ENCODE measurements at regions not wholly inside any gene's neighbourhood (a gene's known extent, or its start where the extent isn't known, plus 50 kb on each side); places are given as distances from the start of the nearest gene placed in this dataset.

DNA sequence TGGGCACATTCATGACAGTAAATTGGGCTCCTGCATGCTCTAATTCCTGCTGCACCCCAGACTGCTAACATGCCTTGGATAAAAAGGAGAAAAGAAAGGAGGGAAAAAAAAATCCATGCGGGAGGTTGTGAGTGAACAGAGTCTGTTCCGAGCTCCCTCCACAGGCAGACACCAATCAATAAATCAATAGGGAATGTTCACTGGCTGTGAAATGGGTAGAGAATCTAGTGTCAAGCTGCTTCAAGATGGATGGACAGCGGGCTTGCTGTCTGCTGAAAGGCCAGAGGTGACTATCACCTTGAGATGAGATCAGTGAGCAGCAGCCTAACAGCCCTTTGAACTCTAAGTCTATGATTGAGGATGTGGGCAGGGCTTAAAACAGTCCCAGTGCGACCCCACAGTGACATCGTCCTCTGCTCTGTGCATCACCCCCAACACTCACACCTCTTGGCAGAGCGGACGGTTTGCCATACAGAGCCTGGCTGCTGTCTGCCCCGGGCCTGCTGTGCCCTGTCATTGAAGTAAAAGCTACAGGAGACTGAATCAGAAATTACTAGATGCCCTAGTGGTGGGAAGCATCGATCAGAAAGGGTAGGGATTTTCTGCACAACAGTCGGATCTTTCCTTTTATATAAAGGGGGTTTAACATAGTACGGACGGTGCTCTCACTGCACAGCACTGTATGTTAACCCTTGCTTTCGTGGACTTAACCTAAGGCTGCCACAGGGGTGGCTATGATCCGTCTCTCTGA lies 247.9 kb upstream of the ONECUT1 start:
- Histone ChIP-seq H3K4me2 (no peak overlapping the region), H3K9me3 (0 out of 3 replicates have a peak, but pooled peaks cover 5% of the 10 kb centered on the region), H3K27ac (no peak overlapping the region), H3K4me3 (no peak overlapping the region), H3K4me1 (no peaks in the 10 kb centered on the region)
- peak; percentile 45 to 47; a peak in 4 of 6 replicates for ATAC-seq
- CTCF ChIA-PET = no interaction called here
- no peak for DNase-seq (ENCODE audit: low read depth in 1 of 2, low spot score in 1 of 2)
- POLR2A ChIA-PET = no interaction called here
- TF ChIP-seq NPAS2 (CRISPR knock-in tag; IDR thresholded peaks at IDR 0.05; ENCODE audit: borderline replicate concordance) (no peak), SMC3 (IDR thresholded peaks at IDR 0.05) (no peak), FOSB (CRISPR knock-in tag; IDR thresholded peaks at IDR 0.05) (no peak), SREBF2 (IDR thresholded peaks at IDR 0.05) (no peak), HOXA7 (CRISPR knock-in tag; IDR thresholded peaks at IDR 0.05) (no peak)
- TF ChIP-seq, protein P1, sequence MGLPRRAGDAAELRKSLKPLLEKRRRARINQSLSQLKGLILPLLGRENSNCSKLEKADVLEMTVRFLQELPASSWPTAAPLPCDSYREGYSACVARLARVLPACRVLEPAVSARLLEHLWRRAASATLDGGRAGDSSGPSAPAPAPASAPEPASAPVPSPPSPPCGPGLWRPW (IDR thresholded peaks at IDR 0.05) = no peak
- no peak for FAIRE-seq
- 45% methylated on average over 14 of the region's 14 CpGs for WGBS (ENCODE audit: missing lambda C conversion rate)

DNA sequence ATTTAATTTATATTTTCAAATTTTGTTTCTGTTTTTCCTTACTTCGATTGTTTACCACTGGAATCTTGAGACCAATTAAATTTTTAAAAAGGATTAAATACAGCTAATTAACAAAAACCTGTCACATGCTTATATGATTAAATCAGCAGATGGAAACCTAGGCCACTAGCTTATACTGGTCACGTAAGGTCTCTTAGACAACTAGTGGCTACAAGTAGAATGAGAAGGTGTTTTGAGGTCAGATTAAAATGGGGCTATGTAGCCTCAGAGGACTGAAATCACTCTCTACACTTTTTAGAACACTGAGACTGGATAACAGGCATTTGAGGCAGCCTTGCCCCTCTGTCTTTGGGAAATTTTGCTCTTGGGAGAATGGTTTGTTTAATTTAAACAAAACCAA lies 246.5 kb upstream of the ONECUT1 start:
- DNase-seq (ENCODE audit: low read depth in 1 of 2, low spot score in 1 of 2) (no peak), FAIRE-seq (no peak), ATAC-seq (no peak)
- no peaks in the 10 kb centered on the region for H3K9me3 ChIP-seq
- no peak for TF ChIP-seq CEBPB (IDR thresholded peaks at IDR 0.05)
- TF ChIP-seq, protein P2, sequence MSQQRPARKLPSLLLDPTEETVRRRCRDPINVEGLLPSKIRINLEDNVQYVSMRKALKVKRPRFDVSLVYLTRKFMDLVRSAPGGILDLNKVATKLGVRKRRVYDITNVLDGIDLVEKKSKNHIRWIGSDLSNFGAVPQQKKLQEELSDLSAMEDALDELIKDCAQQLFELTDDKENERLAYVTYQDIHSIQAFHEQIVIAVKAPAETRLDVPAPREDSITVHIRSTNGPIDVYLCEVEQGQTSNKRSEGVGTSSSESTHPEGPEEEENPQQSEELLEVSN (IDR thresholded peaks at IDR 0.05; ENCODE audit: borderline replicate concordance, low read depth) = no peak
- no peak for TF ChIP-seq EHMT2 (IDR thresholded peaks at IDR 0.05; ENCODE audit: low read depth)
- TF ChIP-seq, protein P3, sequence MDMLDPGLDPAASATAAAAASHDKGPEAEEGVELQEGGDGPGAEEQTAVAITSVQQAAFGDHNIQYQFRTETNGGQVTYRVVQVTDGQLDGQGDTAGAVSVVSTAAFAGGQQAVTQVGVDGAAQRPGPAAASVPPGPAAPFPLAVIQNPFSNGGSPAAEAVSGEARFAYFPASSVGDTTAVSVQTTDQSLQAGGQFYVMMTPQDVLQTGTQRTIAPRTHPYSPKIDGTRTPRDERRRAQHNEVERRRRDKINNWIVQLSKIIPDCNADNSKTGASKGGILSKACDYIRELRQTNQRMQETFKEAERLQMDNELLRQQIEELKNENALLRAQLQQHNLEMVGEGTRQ (IDR thresholded peaks at IDR 0.05) = no peak
- no peak for TF ChIP-seq NR3C1 (IDR thresholded peaks at IDR 0.05)
- no peak for TF ChIP-seq RARB (CRISPR knock-in tag; IDR thresholded peaks at IDR 0.05)
- TF ChIP-seq FOSL2 (IDR thresholded peaks at IDR 0.05) = no peak
- no peak for TF ChIP-seq FOSL2 (CRISPR knock-in tag; IDR thresholded peaks at IDR 0.05)
- no peak for TF ChIP-seq HOXB5 (CRISPR knock-in tag; IDR thresholded peaks at IDR 0.05)
- TF ChIP-seq CBX8 (IDR thresholded peaks at IDR 0.05) = no peak
- TF ChIP-seq POLR2AphosphoS2 (conservative IDR thresholded peaks at IDR 0.05; ENCODE audit: low read length) = no peak
- TF ChIP-seq JUN (IDR thresholded peaks at IDR 0.05) = no peak
- no peak for TF ChIP-seq JUNB (IDR thresholded peaks at IDR 0.05)
- no peak overlapping the region for H3K4me2 ChIP-seq
- H3K27ac ChIP-seq = no peak overlapping the region
- 36% methylated on average over 2 of the region's 2 CpGs for WGBS (ENCODE audit: missing lambda C conversion rate)
- CTCF ChIA-PET = no interaction called here
- POLR2A ChIA-PET = no interaction called here
- H3K4me3 ChIP-seq = no peak overlapping the region
- no peaks in the 10 kb centered on the region for H3K4me1 ChIP-seq

DNA sequence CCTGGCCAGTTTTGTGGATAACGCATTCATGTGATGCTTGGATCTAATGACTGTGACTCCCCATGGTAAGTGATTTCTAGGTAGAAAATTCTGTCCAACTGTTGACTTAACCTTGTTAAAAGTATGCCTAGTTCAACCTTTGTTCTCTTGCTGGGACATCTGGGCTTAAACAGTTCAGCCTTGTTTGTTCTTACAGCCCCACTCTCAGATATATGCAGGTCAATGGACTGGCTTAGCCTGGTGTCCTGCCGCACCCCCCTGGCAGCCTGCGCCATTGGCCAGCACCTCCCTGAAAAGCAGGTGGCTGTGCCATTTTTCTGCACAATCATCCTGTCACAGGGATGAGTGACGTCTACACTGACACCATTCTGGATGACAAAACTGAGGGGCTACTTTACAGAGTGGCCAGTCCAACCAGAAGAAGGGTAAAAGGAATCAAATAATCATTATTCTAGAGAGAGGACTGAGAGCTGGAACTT lies 244.7 kb upstream of the ONECUT1 start:
- ChIA-PET CTCF (interaction anchor here (0.6 to 0.9 kb wide), 2 partner anchors 18 to 72 kb away, joined by 3 read pairs; no protein-coding TSS in a partner anchor), POLR2A (no interaction called here)
- DNase-seq (ENCODE audit: low read depth in 1 of 2, low spot score in 1 of 2) = no peak
- no peaks in the 10 kb centered on the region for H3K4me1 ChIP-seq
- no peak for ATAC-seq
- no peak for FAIRE-seq
- 65% methylated on average over 4 of the region's 4 CpGs for WGBS (ENCODE audit: missing lambda C conversion rate)
- H3K27ac ChIP-seq = no peak overlapping the region
- H3K4me2 ChIP-seq = no peak overlapping the region
- H3K9me3 ChIP-seq = no peaks in the 10 kb centered on the region
- no peak overlapping the region for H3K4me3 ChIP-seq
- TF ChIP-seq, protein P4, sequence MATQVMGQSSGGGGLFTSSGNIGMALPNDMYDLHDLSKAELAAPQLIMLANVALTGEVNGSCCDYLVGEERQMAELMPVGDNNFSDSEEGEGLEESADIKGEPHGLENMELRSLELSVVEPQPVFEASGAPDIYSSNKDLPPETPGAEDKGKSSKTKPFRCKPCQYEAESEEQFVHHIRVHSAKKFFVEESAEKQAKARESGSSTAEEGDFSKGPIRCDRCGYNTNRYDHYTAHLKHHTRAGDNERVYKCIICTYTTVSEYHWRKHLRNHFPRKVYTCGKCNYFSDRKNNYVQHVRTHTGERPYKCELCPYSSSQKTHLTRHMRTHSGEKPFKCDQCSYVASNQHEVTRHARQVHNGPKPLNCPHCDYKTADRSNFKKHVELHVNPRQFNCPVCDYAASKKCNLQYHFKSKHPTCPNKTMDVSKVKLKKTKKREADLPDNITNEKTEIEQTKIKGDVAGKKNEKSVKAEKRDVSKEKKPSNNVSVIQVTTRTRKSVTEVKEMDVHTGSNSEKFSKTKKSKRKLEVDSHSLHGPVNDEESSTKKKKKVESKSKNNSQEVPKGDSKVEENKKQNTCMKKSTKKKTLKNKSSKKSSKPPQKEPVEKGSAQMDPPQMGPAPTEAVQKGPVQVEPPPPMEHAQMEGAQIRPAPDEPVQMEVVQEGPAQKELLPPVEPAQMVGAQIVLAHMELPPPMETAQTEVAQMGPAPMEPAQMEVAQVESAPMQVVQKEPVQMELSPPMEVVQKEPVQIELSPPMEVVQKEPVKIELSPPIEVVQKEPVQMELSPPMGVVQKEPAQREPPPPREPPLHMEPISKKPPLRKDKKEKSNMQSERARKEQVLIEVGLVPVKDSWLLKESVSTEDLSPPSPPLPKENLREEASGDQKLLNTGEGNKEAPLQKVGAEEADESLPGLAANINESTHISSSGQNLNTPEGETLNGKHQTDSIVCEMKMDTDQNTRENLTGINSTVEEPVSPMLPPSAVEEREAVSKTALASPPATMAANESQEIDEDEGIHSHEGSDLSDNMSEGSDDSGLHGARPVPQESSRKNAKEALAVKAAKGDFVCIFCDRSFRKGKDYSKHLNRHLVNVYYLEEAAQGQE (IDR thresholded peaks at IDR 0.05) = no peak
- TF ChIP-seq CBX2 (IDR thresholded peaks at IDR 0.05; ENCODE audit: borderline replicate concordance, low read depth) = no peak
- TF ChIP-seq RCOR1 (IDR thresholded peaks at IDR 0.05; ENCODE audit: low read depth, low read length) = no peak
- no peak for TF ChIP-seq EHF (CRISPR knock-in tag; IDR thresholded peaks at IDR 0.05)
- TF ChIP-seq, protein P2 (IDR thresholded peaks at IDR 0.05; ENCODE audit: borderline replicate concordance, low read depth) = no peak
- TF ChIP-seq BHLHE40 (IDR thresholded peaks at IDR 0.05; ENCODE audit: low read depth, low read length) = no peak
- no peak for TF ChIP-seq POLR2AphosphoS2 (conservative IDR thresholded peaks at IDR 0.05; ENCODE audit: low read length)
- TF ChIP-seq MAZ (IDR thresholded peaks at IDR 0.05; ENCODE audit: borderline replicate concordance, low read depth, low read length) = no peak
- TF ChIP-seq, protein P5, sequence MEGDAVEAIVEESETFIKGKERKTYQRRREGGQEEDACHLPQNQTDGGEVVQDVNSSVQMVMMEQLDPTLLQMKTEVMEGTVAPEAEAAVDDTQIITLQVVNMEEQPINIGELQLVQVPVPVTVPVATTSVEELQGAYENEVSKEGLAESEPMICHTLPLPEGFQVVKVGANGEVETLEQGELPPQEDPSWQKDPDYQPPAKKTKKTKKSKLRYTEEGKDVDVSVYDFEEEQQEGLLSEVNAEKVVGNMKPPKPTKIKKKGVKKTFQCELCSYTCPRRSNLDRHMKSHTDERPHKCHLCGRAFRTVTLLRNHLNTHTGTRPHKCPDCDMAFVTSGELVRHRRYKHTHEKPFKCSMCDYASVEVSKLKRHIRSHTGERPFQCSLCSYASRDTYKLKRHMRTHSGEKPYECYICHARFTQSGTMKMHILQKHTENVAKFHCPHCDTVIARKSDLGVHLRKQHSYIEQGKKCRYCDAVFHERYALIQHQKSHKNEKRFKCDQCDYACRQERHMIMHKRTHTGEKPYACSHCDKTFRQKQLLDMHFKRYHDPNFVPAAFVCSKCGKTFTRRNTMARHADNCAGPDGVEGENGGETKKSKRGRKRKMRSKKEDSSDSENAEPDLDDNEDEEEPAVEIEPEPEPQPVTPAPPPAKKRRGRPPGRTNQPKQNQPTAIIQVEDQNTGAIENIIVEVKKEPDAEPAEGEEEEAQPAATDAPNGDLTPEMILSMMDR (IDR thresholded peaks at IDR 0.05) = no peak
- TF ChIP-seq, protein P3 (IDR thresholded peaks at IDR 0.05) = no peak
